Calu3 (cell line): ENCODE measurements at regions not wholly inside any gene's neighbourhood (a gene's known extent, or its start where the extent isn't known, plus 50 kb on each side); places are given as distances from the start of the nearest gene placed in this dataset.

Source experiments
- BruUV-seq: library from RNA; stranded (reverse); fragments of 400-500 nt; replicated peaks from 2 replicates; lab custom pipeline; 2021; lab: Mats Ljungman, UMichigan
- CTCF ChIA-PET: fragments of 300-600 bp; sonication (Branson Sonifier 250); formaldehyde crosslinking; loops from one replicate; lab custom pipeline; 2022; ENCODE audit warnings: antibody characterized with exemption; lab: Charles Lee
- DNase-seq: peaks from one replicate; pipeline ENCODE4 v3.0.0; 2022
- H3K27ac Mint-ChIP-seq: one replicate; pipeline ENCODE4 v1.8.0; 2022; ENCODE audit warnings: mixed read lengths; ENCODE audit not compliant: unreplicated experiment
- H3K27me3 Mint-ChIP-seq: one replicate; pipeline ENCODE4 v1.8.0; 2022; ENCODE audit warnings: mixed read lengths; ENCODE audit not compliant: unreplicated experiment
- H3K36me3 Mint-ChIP-seq: one replicate; pipeline ENCODE4 v1.8.0; 2022; ENCODE audit warnings: mild to moderate bottlenecking, moderate library complexity, mixed read lengths; ENCODE audit not compliant: insufficient read depth, unreplicated experiment
- H3K4me1 Mint-ChIP-seq: one replicate; pipeline ENCODE4 v1.8.0; 2022; ENCODE audit warnings: mild to moderate bottlenecking, low read depth, mixed read lengths; ENCODE audit not compliant: unreplicated experiment
- H3K4me3 Mint-ChIP-seq: one replicate; pipeline ENCODE4 v1.8.0; 2022; ENCODE audit warnings: mild to moderate bottlenecking, low read depth, moderate library complexity, mixed read lengths; ENCODE audit not compliant: unreplicated experiment
- H3K9me3 Mint-ChIP-seq: one replicate; pipeline ENCODE4 v1.8.0; 2022; ENCODE audit warnings: low read depth, mixed read lengths; ENCODE audit not compliant: unreplicated experiment
- intact Hi-C: fragments of 100-400 bp; cut with micrococcal nuclease; formaldehyde crosslinking; loops from one replicate; pipeline ENCODE4 v1.10.0; 2022; ENCODE audit not compliant: unreplicated experiment
- TF ChIP-seq, protein P1 (sequence below): fragments of 200-600 bp; IDR thresholded peaks from one replicate; pipeline ENCODE4 v1.8.0; 2022; ENCODE audit warnings: antibody characterized with exemption; ENCODE audit not compliant: unreplicated experiment

DNA sequence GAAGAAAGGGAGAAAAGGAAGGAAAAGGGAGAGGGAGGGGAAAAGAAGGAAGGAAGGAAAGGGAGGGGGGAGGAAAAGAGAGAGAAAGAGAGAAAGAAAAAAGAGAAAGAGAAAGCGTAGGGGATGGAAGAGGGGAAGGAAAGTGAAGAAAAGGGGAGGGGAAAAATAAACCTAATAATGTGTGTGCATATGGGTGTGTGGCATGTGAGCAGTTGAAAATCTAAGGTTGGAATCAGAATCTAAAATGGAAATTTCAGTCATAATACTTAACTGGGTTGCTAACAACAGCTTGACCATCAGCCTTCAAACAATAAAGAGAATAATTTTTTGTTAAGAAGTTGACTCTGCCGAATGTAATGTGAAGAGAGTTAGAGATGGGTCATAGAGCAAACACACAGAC lies 407.9 kb upstream of the SLC14A2 start:
- no TSS peak for BruUV-seq
- H3K4me3 Mint-ChIP-seq = no peak overlapping the region
- no peaks in the 10 kb centered on the region for H3K27me3 Mint-ChIP-seq
- no peaks in the 10 kb centered on the region for H3K9me3 Mint-ChIP-seq
- H3K4me1 Mint-ChIP-seq = peaks cover under 1% of the 10 kb centered on the region
- CTCF ChIA-PET = no interaction called here
- intact Hi-C loops = no loop called here
- H3K36me3 Mint-ChIP-seq = no peaks in the 10 kb centered on the region
- TF ChIP-seq, protein P1, sequence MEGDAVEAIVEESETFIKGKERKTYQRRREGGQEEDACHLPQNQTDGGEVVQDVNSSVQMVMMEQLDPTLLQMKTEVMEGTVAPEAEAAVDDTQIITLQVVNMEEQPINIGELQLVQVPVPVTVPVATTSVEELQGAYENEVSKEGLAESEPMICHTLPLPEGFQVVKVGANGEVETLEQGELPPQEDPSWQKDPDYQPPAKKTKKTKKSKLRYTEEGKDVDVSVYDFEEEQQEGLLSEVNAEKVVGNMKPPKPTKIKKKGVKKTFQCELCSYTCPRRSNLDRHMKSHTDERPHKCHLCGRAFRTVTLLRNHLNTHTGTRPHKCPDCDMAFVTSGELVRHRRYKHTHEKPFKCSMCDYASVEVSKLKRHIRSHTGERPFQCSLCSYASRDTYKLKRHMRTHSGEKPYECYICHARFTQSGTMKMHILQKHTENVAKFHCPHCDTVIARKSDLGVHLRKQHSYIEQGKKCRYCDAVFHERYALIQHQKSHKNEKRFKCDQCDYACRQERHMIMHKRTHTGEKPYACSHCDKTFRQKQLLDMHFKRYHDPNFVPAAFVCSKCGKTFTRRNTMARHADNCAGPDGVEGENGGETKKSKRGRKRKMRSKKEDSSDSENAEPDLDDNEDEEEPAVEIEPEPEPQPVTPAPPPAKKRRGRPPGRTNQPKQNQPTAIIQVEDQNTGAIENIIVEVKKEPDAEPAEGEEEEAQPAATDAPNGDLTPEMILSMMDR = no peak
- H3K27ac Mint-ChIP-seq = no peak overlapping the region
- DNase-seq = no peak

DNA sequence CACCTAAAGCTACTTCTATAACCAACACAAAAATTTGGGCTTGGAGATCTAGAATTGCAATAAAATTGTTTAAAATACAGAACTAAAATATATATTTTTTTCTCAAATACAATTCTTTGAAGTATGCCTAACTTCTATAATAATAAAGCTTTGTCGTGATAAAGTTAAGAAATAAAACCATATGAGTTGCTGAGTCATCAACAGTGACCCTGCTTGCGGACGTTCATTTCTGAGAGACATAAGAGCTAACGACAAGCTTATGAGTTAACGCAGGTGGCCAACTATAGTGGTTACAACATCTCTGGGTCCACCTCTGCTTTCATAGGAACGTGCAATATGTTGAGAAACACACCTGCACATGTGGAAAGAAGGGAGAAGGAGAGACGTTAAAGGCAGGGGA lies 407.1 kb upstream of the SLC14A2 start:
- Mint-ChIP-seq H3K27ac (no peak overlapping the region), H3K9me3 (no peaks in the 10 kb centered on the region), H3K27me3 (no peaks in the 10 kb centered on the region), H3K36me3 (no peaks in the 10 kb centered on the region), H3K4me1 (no peaks in the 10 kb centered on the region), H3K4me3 (no peak overlapping the region)
- DNase-seq = no peak
- no TSS peak for BruUV-seq
- CTCF ChIA-PET = no interaction called here
- intact Hi-C loops = no loop called here
- TF ChIP-seq, protein P1 = no peak

DNA sequence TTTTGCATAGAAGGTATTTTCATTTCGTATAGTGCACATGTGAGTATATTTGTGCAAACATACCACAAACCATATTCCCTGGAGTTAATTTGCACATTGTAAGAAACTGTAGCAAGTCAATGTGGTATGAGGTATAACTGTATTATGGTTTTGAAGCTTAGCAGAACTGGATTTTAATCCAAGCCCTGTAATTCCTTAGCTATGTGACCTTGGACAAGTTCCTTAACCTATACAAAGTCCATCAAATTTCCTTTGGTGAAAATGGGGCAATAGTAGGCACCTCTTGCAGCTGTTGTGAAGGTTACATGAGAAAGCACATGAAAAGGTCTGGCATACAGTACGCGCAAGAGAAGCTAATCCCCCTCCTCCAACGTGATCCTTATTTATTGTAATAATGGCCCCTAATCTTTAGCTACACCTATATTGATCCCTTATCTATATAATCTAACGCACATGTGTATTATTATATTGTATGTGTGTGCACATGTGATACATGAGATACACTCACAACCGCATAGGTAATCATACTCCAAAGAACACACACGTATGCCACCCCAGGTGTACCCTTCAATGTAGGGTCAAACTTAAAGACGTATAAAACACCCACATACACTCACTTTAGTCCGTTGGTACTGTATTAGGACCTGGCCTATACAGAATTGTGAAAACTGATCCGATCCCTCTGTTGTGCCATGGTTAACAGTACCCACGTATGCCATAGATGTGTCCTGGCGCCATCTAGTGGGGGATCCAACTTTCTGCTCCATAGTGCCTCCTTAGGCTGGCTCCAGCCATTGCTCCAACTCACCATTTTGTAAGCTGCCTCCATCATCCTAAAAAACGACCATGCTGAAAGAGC lies 402.9 kb upstream of the SLC14A2 start:
- intact Hi-C loops = loop anchor here (1.0 to 10.0 kb wide), 6 partner anchors 175 to 1592 kb away; partner anchors contain the start of gene SETBP1
- CTCF ChIA-PET = interaction anchor here (0.6 to 1.5 kb wide), 9 partner anchors 35 to 558 kb away, joined by 3 to 7 read pairs (median 4); no protein-coding TSS in a partner anchor
- Mint-ChIP-seq H3K4me1 (no peaks in the 10 kb centered on the region), H3K9me3 (no peaks in the 10 kb centered on the region), H3K27me3 (no peaks in the 10 kb centered on the region), H3K27ac (no peak overlapping the region), H3K4me3 (no peak overlapping the region), H3K36me3 (no peaks in the 10 kb centered on the region)
- TF ChIP-seq, protein P1 = peak; percentile 99
- no TSS peak for BruUV-seq
- DNase-seq = peak; percentile 87

DNA sequence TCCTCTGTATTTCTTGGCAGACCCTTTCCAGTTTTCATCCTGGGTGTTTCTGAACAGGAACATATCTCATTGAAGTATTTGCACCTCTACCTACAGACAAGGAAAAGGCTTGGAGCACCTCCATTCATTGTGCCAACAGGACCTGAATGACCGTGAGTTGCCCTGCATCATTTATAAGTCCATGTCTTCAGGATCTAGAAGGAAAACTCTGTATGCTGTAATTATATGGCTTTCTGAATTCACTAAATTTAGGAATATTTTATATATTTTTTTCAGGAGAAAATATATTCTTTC lies 402.3 kb upstream of the SLC14A2 start:
- CTCF ChIA-PET = interaction anchor here (0.6 to 1.5 kb wide), 8 partner anchors 35 to 558 kb away, joined by 3 to 7 read pairs (median 4); no protein-coding TSS in a partner anchor
- Mint-ChIP-seq H3K27ac (no peak overlapping the region), H3K9me3 (no peaks in the 10 kb centered on the region), H3K4me1 (no peaks in the 10 kb centered on the region), H3K36me3 (no peaks in the 10 kb centered on the region), H3K27me3 (no peaks in the 10 kb centered on the region), H3K4me3 (no peak overlapping the region)
- TF ChIP-seq, protein P1 = no peak
- intact Hi-C loops = loop anchor here (2.0 to 10.0 kb wide), 5 partner anchors 174 to 1592 kb away; partner anchors contain the start of gene SETBP1
- no TSS peak for BruUV-seq
- no peak for DNase-seq
